ENCODE measurements at regions not wholly inside any gene's neighbourhood (a gene's known extent, or its start where the extent isn't known, plus 50 kb on each side); places are given as distances from the start of the nearest gene placed in this dataset.

GRCh38 chr9:15113288-15113687 lies 193.7 kb downstream of the TTC39B start:
- DNase-seq (ENCODE audit: low read depth in 1 of 2, low spot score in 1 of 2) = no peak
- Histone ChIP-seq H3K4me3 (replicated peaks; ENCODE audit: insufficient read depth, low read length) (no peak overlapping the region), H3K27ac (replicated peaks) (no peak overlapping the region), H3K27me3 (ENCODE audit: insufficient read depth, poor library complexity, severe bottlenecking) (no peaks in the 10 kb centered on the region)
- no peak for TF ChIP-seq GABPA (IDR thresholded peaks at IDR 0.05; ENCODE audit: low read depth)
- TF ChIP-seq POLR2AphosphoS5 (IDR thresholded peaks at IDR 0.05; ENCODE audit: low read depth) = no peak
- TF ChIP-seq, protein P1, sequence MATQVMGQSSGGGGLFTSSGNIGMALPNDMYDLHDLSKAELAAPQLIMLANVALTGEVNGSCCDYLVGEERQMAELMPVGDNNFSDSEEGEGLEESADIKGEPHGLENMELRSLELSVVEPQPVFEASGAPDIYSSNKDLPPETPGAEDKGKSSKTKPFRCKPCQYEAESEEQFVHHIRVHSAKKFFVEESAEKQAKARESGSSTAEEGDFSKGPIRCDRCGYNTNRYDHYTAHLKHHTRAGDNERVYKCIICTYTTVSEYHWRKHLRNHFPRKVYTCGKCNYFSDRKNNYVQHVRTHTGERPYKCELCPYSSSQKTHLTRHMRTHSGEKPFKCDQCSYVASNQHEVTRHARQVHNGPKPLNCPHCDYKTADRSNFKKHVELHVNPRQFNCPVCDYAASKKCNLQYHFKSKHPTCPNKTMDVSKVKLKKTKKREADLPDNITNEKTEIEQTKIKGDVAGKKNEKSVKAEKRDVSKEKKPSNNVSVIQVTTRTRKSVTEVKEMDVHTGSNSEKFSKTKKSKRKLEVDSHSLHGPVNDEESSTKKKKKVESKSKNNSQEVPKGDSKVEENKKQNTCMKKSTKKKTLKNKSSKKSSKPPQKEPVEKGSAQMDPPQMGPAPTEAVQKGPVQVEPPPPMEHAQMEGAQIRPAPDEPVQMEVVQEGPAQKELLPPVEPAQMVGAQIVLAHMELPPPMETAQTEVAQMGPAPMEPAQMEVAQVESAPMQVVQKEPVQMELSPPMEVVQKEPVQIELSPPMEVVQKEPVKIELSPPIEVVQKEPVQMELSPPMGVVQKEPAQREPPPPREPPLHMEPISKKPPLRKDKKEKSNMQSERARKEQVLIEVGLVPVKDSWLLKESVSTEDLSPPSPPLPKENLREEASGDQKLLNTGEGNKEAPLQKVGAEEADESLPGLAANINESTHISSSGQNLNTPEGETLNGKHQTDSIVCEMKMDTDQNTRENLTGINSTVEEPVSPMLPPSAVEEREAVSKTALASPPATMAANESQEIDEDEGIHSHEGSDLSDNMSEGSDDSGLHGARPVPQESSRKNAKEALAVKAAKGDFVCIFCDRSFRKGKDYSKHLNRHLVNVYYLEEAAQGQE (IDR thresholded peaks at IDR 0.05; ENCODE audit: insufficient replicate concordance, low read depth) = no peak
- TF ChIP-seq CTCF (IDR thresholded peaks at IDR 0.05; ENCODE audit: insufficient read depth, low read length) = no peak
- no peak for TF ChIP-seq SPI1 (IDR thresholded peaks at IDR 0.05; ENCODE audit: borderline replicate concordance, low read depth)

DNA sequence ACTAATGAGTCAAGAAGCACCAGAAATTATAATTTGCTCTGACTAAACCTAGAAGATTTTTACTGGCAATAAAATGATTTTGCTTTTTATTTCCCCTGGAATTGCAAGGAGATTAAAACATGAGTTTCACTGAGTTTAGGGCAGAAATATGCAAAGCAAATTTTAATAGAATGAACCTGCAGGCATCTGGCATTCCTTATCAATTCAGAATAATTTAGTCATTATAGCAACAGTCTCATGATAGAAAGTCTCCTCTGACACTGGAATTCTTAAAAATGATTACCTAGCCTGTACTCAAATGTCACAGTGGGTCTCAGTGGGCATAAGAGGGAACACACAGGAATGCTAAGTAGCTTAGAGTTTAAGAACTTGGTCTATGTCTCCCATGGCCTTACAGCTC lies 195.9 kb downstream of the TTC39B start:
- Histone ChIP-seq H3K27ac (replicated peaks) (no peak overlapping the region), H3K27me3 (ENCODE audit: insufficient read depth, poor library complexity, severe bottlenecking) (no peaks in the 10 kb centered on the region), H3K4me3 (replicated peaks; ENCODE audit: insufficient read depth, low read length) (no peak overlapping the region)
- TF ChIP-seq POLR2AphosphoS5 (IDR thresholded peaks at IDR 0.05; ENCODE audit: low read depth) = no peak
- no peak for TF ChIP-seq GABPA (IDR thresholded peaks at IDR 0.05; ENCODE audit: low read depth)
- TF ChIP-seq SPI1 (IDR thresholded peaks at IDR 0.05; ENCODE audit: borderline replicate concordance, low read depth) = no peak
- TF ChIP-seq CTCF (IDR thresholded peaks at IDR 0.05; ENCODE audit: insufficient read depth, low read length) = no peak
- TF ChIP-seq, protein P1 (IDR thresholded peaks at IDR 0.05; ENCODE audit: insufficient replicate concordance, low read depth) = no peak
- DNase-seq (ENCODE audit: low read depth in 1 of 2, low spot score in 1 of 2) = no peak

DNA sequence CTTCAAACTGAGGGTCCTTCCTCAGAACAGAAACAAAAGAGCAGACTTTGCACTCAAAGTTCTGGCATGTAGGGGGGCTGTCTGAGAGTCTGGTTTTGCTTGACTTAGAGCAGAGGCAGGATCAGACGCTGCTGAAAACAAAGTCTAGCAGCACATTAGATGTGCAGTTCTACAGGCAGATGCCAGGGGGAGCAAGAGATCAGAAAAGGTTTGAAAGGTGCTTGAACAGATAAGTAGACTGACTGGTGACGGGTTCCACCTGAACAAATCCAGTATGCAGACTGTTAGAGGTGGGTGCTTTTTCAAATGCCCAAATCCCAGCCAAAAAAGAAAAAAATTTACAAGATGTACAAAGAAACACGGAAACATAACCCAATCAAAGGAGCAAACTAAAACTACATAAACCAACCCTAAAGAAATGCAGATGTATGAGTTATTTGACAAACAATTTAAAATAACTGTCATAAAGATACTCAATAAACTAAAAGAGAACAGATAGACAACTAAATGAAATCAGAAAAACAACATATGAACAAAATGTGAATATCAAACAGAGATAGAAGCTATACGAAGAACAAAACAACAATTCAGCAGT lies 194.7 kb upstream of the FREM1 start:
- TF ChIP-seq CTCF (IDR thresholded peaks at IDR 0.05; ENCODE audit: insufficient read depth, low read length) (peak; percentile 19), SPI1 (IDR thresholded peaks at IDR 0.05; ENCODE audit: borderline replicate concordance, low read depth) (no peak), GABPA (IDR thresholded peaks at IDR 0.05; ENCODE audit: low read depth) (no peak), POLR2AphosphoS5 (IDR thresholded peaks at IDR 0.05; ENCODE audit: low read depth) (no peak)
- TF ChIP-seq, protein P1 (IDR thresholded peaks at IDR 0.05; ENCODE audit: insufficient replicate concordance, low read depth) = no peak
- DNase-seq (ENCODE audit: low read depth in 1 of 2, low spot score in 1 of 2) = peak; percentile 1 to 10
- H3K27ac ChIP-seq (replicated peaks) = no peak overlapping the region

More for the DNA sequence above, 194.7 kb upstream of the FREM1 start:
- Histone ChIP-seq H3K27me3 (ENCODE audit: insufficient read depth, poor library complexity, severe bottlenecking) (no peaks in the 10 kb centered on the region), H3K4me3 (replicated peaks; ENCODE audit: insufficient read depth, low read length) (no peak overlapping the region)

Measured in HL-60 (cell line).